ENCODE measurements at regions not wholly inside any gene's neighbourhood (a gene's known extent, or its start where the extent isn't known, plus 50 kb on each side); places are given as distances from the start of the nearest gene placed in this dataset.

GRCh38 chr2:226121046-226121738, 678.4 kb downstream of the IRS1 start:
- peaks cover 57 to 77% of the 10 kb centered on the region in 2 experiments for H3K4me1 ChIP-seq (ENCODE audit: control insufficient read depth in 1 of 2, insufficient read depth in 1 of 2, low read depth in 1 of 2, low read length in 1 of 2)
- H3K27me3 ChIP-seq = no peaks in the 10 kb centered on the region
- H3K27ac ChIP-seq = peak overlapping the region; percentile 89

GRCh38 chr2:226118471-226119429, 680.9 kb downstream of the IRS1 start:
- Histone ChIP-seq H3K4me3 (ENCODE audit: low read depth in 1 of 2, low read length in 1 of 2) (peak overlapping the region; percentile 46), H3K9me3 (no peaks in the 10 kb centered on the region), H3K27me3 (no peaks in the 10 kb centered on the region), H3K36me3 (no peaks in the 10 kb centered on the region), H3K27ac (peak overlapping the region; percentile 89), H3K4me1 (ENCODE audit: control insufficient read depth in 1 of 2, insufficient read depth in 1 of 2, low read depth in 1 of 2, low read length in 1 of 2) (peaks cover 57 to 67% of the 10 kb centered on the region in 2 experiments)
- no peak for TF ChIP-seq CTCF (IDR thresholded peaks at IDR 0.05)

More at GRCh38 chr2:226121046-226121738, 678.4 kb downstream of the IRS1 start:
- Histone ChIP-seq H3K4me3 (ENCODE audit: low read depth in 1 of 2, low read length in 1 of 2) (peak overlapping the region in 1 of 2 experiments; percentile 26), H3K36me3 (no peaks in the 10 kb centered on the region), H3K9me3 (no peaks in the 10 kb centered on the region)
- TF ChIP-seq CTCF (IDR thresholded peaks at IDR 0.05) = no peak

- peaks cover 50 to 56% of the 10 kb centered on the region in 2 experiments for H3K4me1 ChIP-seq (ENCODE audit: control insufficient read depth in 1 of 2, insufficient read depth in 1 of 2, low read depth in 1 of 2, low read length in 1 of 2)
- peak overlapping the region in 1 of 2 experiments; percentile 46 for H3K4me3 ChIP-seq (ENCODE audit: low read depth in 1 of 2, low read length in 1 of 2)
- no peak for TF ChIP-seq CTCF (IDR thresholded peaks at IDR 0.05)
- H3K27me3 ChIP-seq = no peaks in the 10 kb centered on the region
- no peaks in the 10 kb centered on the region for H3K36me3 ChIP-seq
- H3K9me3 ChIP-seq = no peaks in the 10 kb centered on the region
- peak overlapping the region; percentile 89 for H3K27ac ChIP-seq
These were observed 682.0 kb downstream of the IRS1 start for GRCh38 chr2:226117510-226118065.

- Histone ChIP-seq H3K9me3 (no peaks in the 10 kb centered on the region), H3K4me1 (ENCODE audit: control insufficient read depth in 1 of 2, insufficient read depth in 1 of 2, low read depth in 1 of 2, low read length in 1 of 2) (peaks cover 38 to 44% of the 10 kb centered on the region in 2 experiments), H3K4me3 (ENCODE audit: low read depth in 1 of 2, low read length in 1 of 2) (no peak overlapping the region), H3K27me3 (no peaks in the 10 kb centered on the region), H3K27ac (no peak overlapping the region), H3K36me3 (no peaks in the 10 kb centered on the region)
- TF ChIP-seq CTCF (IDR thresholded peaks at IDR 0.05) = no peak
These were observed 683.3 kb downstream of the IRS1 start for GRCh38 chr2:226116346-226116745.

GRCh38 chr2:226115832-226116200, 683.8 kb downstream of the IRS1 start:
- no peak overlapping the region for H3K4me3 ChIP-seq (ENCODE audit: low read depth in 1 of 2, low read length in 1 of 2)
- no peaks in the 10 kb centered on the region for H3K9me3 ChIP-seq
- no peaks in the 10 kb centered on the region for H3K27me3 ChIP-seq
- no peak for TF ChIP-seq CTCF (IDR thresholded peaks at IDR 0.05)
- H3K27ac ChIP-seq = no peak overlapping the region
- H3K4me1 ChIP-seq (ENCODE audit: control insufficient read depth in 1 of 2, insufficient read depth in 1 of 2, low read depth in 1 of 2, low read length in 1 of 2) = peaks cover 32 to 39% of the 10 kb centered on the region in 2 experiments
- H3K36me3 ChIP-seq = no peaks in the 10 kb centered on the region

Measured in neutrophil (primary cell).